Lower leg skin (tissue), 4 donors: ENCODE measurements at regions not wholly inside any gene's neighbourhood (a gene's known extent, or its start where the extent isn't known, plus 50 kb on each side); places are given as distances from the start of the nearest gene placed in this dataset.

Experiments
- DNase-seq, 2 donors: peaks; one replicate each; pipeline ENCODE4 v3.0.0-alpha.2; 2019; ENCODE audit warnings: low spot score in 2 of 2
- H3K4me3 ChIP-seq: fragments of 200-600 bp; sonication (generic); 2 replicates; pipeline ENCODE4 v1.5.1; 2017; ENCODE audit warnings: mild to moderate bottlenecking, low read depth; ENCODE audit not compliant: poor library complexity, severe bottlenecking
- POLR2A ChIP-seq, 2 donors: fragments of 450-650 bp; IDR thresholded peaks; one replicate each; pipeline ENCODE4 v1.6.1; 2016 to 2017; ENCODE audit warnings: antibody characterized with exemption in 2 of 2, mild to moderate bottlenecking in 1 of 2, moderate library complexity in 1 of 2
- WGBS, 2 donors: methylation state at CpG; one replicate each; pipeline ENCODE4 v1.1.5; 2018; 5-methylcytosine and 5-hydroxymethylcytosine counted together
- intact Hi-C: fragments of 100-400 bp; cut with DNase I; formaldehyde crosslinking; loops from one replicate; pipeline ENCODE4 v1.15.0; 2023; ENCODE audit warnings: low total_unique reads
- TF ChIP-seq, protein P1 (sequence below), 3 donors: fragments of 450-650 bp; IDR thresholded peaks; one replicate each; pipeline ENCODE4 v1.5.1; 2016; ENCODE audit warnings: antibody characterized with exemption in 3 of 3, mild to moderate bottlenecking in 3 of 3, moderate library complexity in 2 of 3

DNA sequence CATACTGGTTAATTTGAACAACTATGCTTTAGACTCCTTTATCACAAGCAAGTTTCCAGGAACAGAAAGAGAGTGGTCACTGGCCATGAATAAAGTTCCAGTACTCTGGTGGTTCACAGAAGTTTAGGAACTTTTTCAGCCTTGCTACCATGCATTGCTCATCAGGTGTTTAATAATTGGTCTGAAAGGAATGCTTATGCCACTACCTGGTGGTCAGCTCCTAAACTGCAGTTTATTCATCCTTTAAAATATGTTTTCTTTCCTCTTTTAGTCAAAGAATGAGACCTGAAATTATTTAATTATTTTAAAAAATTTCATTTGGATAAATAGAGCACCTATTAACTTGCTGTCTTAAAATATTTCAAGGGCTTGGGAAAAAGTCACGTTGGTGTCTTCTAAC lies 260.1 kb upstream of the OR4E1 start:
- no peak for TF ChIP-seq POLR2A (IDR thresholded peaks at IDR 0.05)
- TF ChIP-seq, protein P1, sequence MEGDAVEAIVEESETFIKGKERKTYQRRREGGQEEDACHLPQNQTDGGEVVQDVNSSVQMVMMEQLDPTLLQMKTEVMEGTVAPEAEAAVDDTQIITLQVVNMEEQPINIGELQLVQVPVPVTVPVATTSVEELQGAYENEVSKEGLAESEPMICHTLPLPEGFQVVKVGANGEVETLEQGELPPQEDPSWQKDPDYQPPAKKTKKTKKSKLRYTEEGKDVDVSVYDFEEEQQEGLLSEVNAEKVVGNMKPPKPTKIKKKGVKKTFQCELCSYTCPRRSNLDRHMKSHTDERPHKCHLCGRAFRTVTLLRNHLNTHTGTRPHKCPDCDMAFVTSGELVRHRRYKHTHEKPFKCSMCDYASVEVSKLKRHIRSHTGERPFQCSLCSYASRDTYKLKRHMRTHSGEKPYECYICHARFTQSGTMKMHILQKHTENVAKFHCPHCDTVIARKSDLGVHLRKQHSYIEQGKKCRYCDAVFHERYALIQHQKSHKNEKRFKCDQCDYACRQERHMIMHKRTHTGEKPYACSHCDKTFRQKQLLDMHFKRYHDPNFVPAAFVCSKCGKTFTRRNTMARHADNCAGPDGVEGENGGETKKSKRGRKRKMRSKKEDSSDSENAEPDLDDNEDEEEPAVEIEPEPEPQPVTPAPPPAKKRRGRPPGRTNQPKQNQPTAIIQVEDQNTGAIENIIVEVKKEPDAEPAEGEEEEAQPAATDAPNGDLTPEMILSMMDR (IDR thresholded peaks at IDR 0.05) = no peak
- intact Hi-C loops = no loop called here
- DNase-seq = no peak
- WGBS, 2 donors = 6 to 34% methylated on average over 1 of the region's 1 CpG
- no peak overlapping the region for H3K4me3 ChIP-seq

DNA sequence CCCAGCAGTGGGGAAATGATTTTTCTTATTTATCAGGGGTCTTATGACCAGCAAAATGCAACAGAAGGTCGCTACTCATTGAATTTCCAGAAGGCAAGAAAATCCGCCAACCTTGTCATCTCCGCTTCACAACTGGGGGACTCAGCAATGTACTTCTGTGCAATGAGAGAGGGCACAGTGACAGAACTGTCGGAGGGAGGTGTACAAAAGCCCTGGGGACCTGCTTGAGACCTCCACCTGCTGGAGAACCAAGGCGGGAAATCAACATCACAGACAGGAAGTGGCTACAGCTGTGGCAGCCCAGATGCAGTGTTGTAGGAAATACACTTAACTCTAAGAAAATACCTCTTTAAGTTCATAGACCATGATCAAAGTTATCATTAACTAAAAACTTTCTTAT lies 250.9 kb upstream of the OR4E1 start:
- DNase-seq = no peak
- intact Hi-C loops = no loop called here

DNA sequence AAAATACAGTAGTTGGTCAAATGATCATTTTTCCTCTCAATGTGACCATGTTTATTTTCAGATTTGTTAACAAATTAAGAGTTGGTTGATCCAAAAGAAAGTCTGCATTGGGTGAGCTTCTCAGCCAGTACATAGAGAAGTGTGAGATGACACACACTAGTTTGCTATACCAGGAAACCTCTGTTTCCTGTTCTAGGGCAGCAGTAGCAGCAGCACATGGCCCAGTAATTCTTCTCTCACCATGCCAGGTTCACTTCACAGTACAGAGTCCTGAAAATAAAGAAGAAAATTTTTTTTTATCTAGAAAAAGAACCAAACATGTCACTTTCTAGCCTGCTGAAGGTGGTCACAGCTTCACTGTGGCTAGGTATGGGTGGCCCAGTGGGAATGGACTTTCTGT lies 250.2 kb upstream of the OR4E1 start:
- TF ChIP-seq POLR2A (IDR thresholded peaks at IDR 0.05) = no peak
- TF ChIP-seq, protein P1 (IDR thresholded peaks at IDR 0.05) = no peak
- DNase-seq = no peak
- intact Hi-C loops = no loop called here
- no peak overlapping the region for H3K4me3 ChIP-seq

More for the DNA sequence above, 250.9 kb upstream of the OR4E1 start:
- TF ChIP-seq POLR2A (IDR thresholded peaks at IDR 0.05) = no peak
- TF ChIP-seq, protein P1 (IDR thresholded peaks at IDR 0.05) = no peak
- no peak overlapping the region for H3K4me3 ChIP-seq
- WGBS, 2 donors = 63 to 65% methylated on average over 5 of the region's 5 CpGs

DNA sequence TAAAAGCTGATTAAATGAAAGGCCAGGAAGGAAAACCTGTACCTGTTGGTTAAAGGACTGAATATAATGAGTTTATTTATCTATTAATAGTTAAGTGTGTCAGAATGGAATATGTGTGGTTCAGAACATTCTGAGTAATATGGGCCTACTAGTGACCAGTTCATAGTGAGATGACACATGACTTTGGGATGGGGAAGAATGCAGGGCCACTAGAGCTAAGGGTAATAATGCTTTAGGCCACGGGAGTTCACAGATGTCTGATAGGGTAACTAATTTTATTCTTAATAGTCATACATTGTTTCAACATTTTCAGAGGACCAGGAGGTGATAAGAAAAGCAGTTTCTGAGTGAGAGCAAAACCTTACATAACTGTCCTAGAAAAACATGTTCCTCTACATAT lies 247.8 kb upstream of the OR4E1 start:
- intact Hi-C loops = no loop called here
- DNase-seq = no peak
- WGBS, 2 donors = 88 to 91% methylated on average over 1 of the region's 1 CpG
- TF ChIP-seq POLR2A (IDR thresholded peaks at IDR 0.05) = no peak
- TF ChIP-seq, protein P1 (IDR thresholded peaks at IDR 0.05) = no peak
- H3K4me3 ChIP-seq = no peak overlapping the region

DNA sequence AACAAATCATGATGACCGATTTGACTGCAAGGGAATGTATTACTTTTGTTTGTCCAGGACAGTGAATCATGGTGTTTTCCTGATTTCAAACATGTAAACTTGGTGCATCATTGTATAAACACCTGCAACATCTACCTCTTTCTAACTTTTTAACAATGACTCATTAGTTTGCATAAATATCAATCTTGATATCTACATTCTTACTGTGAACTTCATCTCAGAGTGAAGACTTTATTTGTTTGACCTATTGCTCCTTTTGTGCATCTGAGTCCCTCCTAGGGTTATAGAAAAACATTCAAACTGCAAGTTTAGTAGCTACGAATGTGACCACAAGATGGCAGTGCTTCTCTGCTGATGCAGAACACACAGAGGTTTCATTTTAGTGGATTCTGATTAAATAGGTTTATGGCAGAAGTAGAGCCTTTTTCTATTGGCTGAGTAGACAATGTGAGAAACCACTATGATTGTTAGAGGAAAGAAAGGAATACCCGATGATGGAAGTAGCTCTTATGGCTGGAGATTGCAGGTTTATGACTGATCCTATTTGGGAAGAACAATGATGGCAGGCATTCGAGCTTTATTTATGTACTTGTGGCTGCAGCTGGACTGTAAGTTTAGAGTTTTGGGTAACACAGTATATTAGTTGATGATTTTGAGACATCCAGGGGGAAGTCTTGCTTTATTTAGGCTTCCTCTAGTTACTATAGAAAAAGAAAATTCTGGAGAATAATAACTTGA lies 244.2 kb upstream of the OR4E1 start:
- intact Hi-C loops = no loop called here
- DNase-seq = no peak
- 19 to 20% methylated on average over 4 of the region's 4 CpGs for WGBS, 2 donors
- no peak for TF ChIP-seq POLR2A (IDR thresholded peaks at IDR 0.05)
- TF ChIP-seq, protein P1 (IDR thresholded peaks at IDR 0.05) = no peak
- no peak overlapping the region for H3K4me3 ChIP-seq

DNA sequence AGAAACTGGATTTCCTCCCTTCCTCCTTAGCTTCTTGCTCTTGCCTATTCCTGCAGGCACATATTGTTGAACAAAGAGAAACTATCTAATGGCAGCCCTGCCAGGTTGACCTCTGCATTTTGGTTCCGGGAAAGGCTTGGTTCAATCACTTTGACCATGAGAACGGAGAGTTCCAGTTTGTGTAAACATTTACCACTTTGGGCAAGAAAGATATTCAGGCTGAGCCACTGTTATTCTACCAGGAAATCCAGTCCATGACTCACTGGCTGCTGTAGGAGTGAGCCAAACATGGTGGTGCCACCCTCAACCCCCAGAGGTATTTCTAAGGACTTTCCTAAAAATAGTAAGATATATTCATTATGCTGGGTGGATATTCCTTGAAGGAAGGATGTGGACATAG lies 242.2 kb upstream of the OR4E1 start:
- 53 to 73% methylated on average over 2 of the region's 2 CpGs for WGBS, 2 donors
- no peak overlapping the region for H3K4me3 ChIP-seq
- TF ChIP-seq, protein P1 (IDR thresholded peaks at IDR 0.05) = no peak
- TF ChIP-seq POLR2A (IDR thresholded peaks at IDR 0.05) = no peak
- no peak for DNase-seq
- intact Hi-C loops = no loop called here
